ENCODE measurements at regions not wholly inside any gene's neighbourhood (a gene's known extent, or its start where the extent isn't known, plus 50 kb on each side); places are given as distances from the start of the nearest gene placed in this dataset.

DNA sequence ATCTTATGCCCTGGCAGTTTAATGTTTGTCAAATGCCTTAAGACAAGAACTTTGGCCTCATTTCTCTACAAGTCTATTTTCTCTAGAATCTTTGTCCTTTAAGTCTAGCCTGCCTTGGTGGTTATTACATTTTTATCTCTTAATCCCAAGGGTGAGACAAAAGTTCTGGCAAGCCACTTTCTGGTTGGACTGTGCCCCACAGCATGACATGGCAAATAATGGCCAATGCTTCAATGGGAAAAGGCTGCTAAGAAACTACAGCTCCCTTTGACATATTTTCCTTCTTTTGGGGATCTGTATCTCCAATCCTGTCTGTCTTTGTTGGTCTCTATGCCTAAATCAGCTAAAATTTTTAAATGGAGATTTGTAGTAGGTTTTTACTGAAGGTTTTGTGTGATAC, 181.6 kb upstream of the MBNL1 start:
- H3K4me1 ChIP-seq (ENCODE audit: insufficient read depth, low read length), result peaks cover 5% of the 10 kb centered on the region
- no peaks in the 10 kb centered on the region for H3K79me2 ChIP-seq (ENCODE audit: insufficient read depth, low read length)
- no peak overlapping the region for H3T11ph ChIP-seq (ENCODE audit: low read length)
- TF ChIP-seq, protein P1, sequence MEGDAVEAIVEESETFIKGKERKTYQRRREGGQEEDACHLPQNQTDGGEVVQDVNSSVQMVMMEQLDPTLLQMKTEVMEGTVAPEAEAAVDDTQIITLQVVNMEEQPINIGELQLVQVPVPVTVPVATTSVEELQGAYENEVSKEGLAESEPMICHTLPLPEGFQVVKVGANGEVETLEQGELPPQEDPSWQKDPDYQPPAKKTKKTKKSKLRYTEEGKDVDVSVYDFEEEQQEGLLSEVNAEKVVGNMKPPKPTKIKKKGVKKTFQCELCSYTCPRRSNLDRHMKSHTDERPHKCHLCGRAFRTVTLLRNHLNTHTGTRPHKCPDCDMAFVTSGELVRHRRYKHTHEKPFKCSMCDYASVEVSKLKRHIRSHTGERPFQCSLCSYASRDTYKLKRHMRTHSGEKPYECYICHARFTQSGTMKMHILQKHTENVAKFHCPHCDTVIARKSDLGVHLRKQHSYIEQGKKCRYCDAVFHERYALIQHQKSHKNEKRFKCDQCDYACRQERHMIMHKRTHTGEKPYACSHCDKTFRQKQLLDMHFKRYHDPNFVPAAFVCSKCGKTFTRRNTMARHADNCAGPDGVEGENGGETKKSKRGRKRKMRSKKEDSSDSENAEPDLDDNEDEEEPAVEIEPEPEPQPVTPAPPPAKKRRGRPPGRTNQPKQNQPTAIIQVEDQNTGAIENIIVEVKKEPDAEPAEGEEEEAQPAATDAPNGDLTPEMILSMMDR (conservative IDR thresholded peaks at IDR 0.05), result no peak
- no peak overlapping the region for H4K8ac ChIP-seq (replicated peaks; ENCODE audit: insufficient read length, low read depth, low read length)
- no peak overlapping the region for H4K91ac ChIP-seq (ENCODE audit: insufficient read length, low read depth, low read length)
- H3K14ac ChIP-seq (ENCODE audit: insufficient read depth, low read length), result no peak overlapping the region
- no peaks in the 10 kb centered on the region for H3K9me3 ChIP-seq (ENCODE audit: control insufficient read depth, low read depth, low read length)
- H2AFZ ChIP-seq (ENCODE audit: low read length), result no peak overlapping the region
- H3K4me2 ChIP-seq (ENCODE audit: insufficient read depth, insufficient read length, low read length), result no peak overlapping the region
- H3K9me3 Mint-ChIP-seq, result no peaks in the 10 kb centered on the region
- no peak overlapping the region for H2AK5ac ChIP-seq (ENCODE audit: insufficient read length, low read length)
- H3K4me3 Mint-ChIP-seq, result no peak overlapping the region
- H3K4me1 Mint-ChIP-seq, result peaks cover 14 to 20% of the 10 kb centered on the region in 2 experiments
- H2BK15ac ChIP-seq (ENCODE audit: low read depth, low read length), result no peak overlapping the region
- no peak overlapping the region for H2BK12ac ChIP-seq (ENCODE audit: insufficient read length, low read depth, low read length)
- no peaks in the 10 kb centered on the region for H4K20me1 ChIP-seq (ENCODE audit: control insufficient read depth, insufficient read depth, insufficient read length)
- H3K27me3 ChIP-seq (ENCODE audit: insufficient read depth, low read length), result no peaks in the 10 kb centered on the region
- no peak overlapping the region for H3K56ac ChIP-seq (ENCODE audit: insufficient read length, low read depth, low read length)
- no peaks in the 10 kb centered on the region for H3K36me3 Mint-ChIP-seq (ENCODE audit: insufficient read depth in 1 of 3, low read depth in 3 of 3)
- H3K4ac ChIP-seq (ENCODE audit: low read depth, low read length), result no peak overlapping the region
- H4K5ac ChIP-seq (ENCODE audit: insufficient read length, low read depth, low read length), result no peak overlapping the region
- no peak overlapping the region for H3K27ac ChIP-seq (ENCODE audit: insufficient read length, low read depth, low read length)
- no peaks in the 10 kb centered on the region for H3K23me2 ChIP-seq (ENCODE audit: insufficient read length, low read depth, low read length, poor library complexity, severe bottlenecking)
- H2BK20ac ChIP-seq (ENCODE audit: low read depth, low read length, poor library complexity, severe bottlenecking), result no peak overlapping the region
- 0 out of 7 replicates have a peak overlapping the region, but pooled peaks of 1 of the 3 experiments have one; percentile 59 for H3K27ac Mint-ChIP-seq
- no peaks in the 10 kb centered on the region for H3K27me3 Mint-ChIP-seq (ENCODE audit: low read depth)
- H3K79me1 ChIP-seq (ENCODE audit: insufficient read depth, low read depth, low read length, poor library complexity, severe bottlenecking), result no peaks in the 10 kb centered on the region
- H2BK120ac ChIP-seq (ENCODE audit: low read depth, low read length, poor library complexity, severe bottlenecking), result no peak overlapping the region
- no peak overlapping the region for H3K23ac ChIP-seq (ENCODE audit: insufficient read length, low read depth, low read length)
- H3K9ac ChIP-seq (ENCODE audit: extremely low read depth, insufficient read length, low read length), result no peak overlapping the region
- no peak for DNase-seq
- no peak overlapping the region for H3K18ac ChIP-seq (ENCODE audit: insufficient read length, low read depth, low read length)
- H2BK5ac ChIP-seq (ENCODE audit: insufficient read length, low read length), result no peak overlapping the region

Measured in H9 (cell line).